H9 (cell line): ENCODE measurements at regions not wholly inside any gene's neighbourhood (a gene's known extent, or its start where the extent isn't known, plus 50 kb on each side); places are given as distances from the start of the nearest gene placed in this dataset.

Source experiments
- DNase-seq: peaks from one replicate; pipeline ENCODE4 v3.0.0-alpha.2; 2017
- H2AFZ ChIP-seq: one replicate; pipeline ENCODE4 v1.6.1; 2013; ENCODE audit warnings: mild to moderate bottlenecking, low read length, control low read depth, moderate library complexity
- H2AK5ac ChIP-seq: 2 replicates; pipeline ENCODE4 v1.6.1; 2013; ENCODE audit warnings: low read length, control low read depth, mixed read lengths; ENCODE audit not compliant: insufficient read length
- H2BK120ac ChIP-seq: one replicate; pipeline ENCODE4 v1.6.1; 2013; ENCODE audit warnings: low read depth, mild to moderate bottlenecking, low read length, control low read depth, inconsistent platforms; ENCODE audit not compliant: poor library complexity, severe bottlenecking
- H2BK12ac ChIP-seq: 2 replicates; pipeline ENCODE4 v1.6.1; 2013; ENCODE audit warnings: low read length, control low read depth, mixed read lengths, low read depth; ENCODE audit not compliant: insufficient read length
- H2BK15ac ChIP-seq: 2 replicates; pipeline ENCODE4 v1.6.1; 2013; ENCODE audit warnings: low read depth, low read length, control low read depth
- H2BK20ac ChIP-seq: one replicate; pipeline ENCODE4 v1.6.1; 2013; ENCODE audit warnings: low read depth, mild to moderate bottlenecking, low read length, control low read depth, inconsistent platforms; ENCODE audit not compliant: poor library complexity, severe bottlenecking
- H2BK5ac ChIP-seq: 2 replicates; pipeline ENCODE4 v1.6.1; 2013; ENCODE audit warnings: low read length, control low read depth, mixed read lengths; ENCODE audit not compliant: insufficient read length
- H3K14ac ChIP-seq: 2 replicates; pipeline ENCODE4 v1.6.1; 2013; ENCODE audit warnings: low read length, control low read depth; ENCODE audit not compliant: insufficient read depth
- H3K18ac ChIP-seq: 2 replicates; pipeline ENCODE4 v1.6.1; 2013; ENCODE audit warnings: low read depth, mild to moderate bottlenecking, mixed read lengths, low read length, control low read depth; ENCODE audit not compliant: insufficient read length
- H3K23ac ChIP-seq: 2 replicates; pipeline ENCODE4 v1.6.1; 2013; ENCODE audit warnings: low read length, control low read depth, mixed read lengths, low read depth; ENCODE audit not compliant: insufficient read length
- H3K23me2 ChIP-seq: 2 replicates; pipeline ENCODE4 v1.6.1; 2013; ENCODE audit warnings: low read depth, mild to moderate bottlenecking, mixed read lengths, low read length, control low read depth; ENCODE audit not compliant: insufficient read length, poor library complexity, severe bottlenecking
- H3K27ac ChIP-seq: 2 replicates; pipeline ENCODE4 v1.5.1; 2013; ENCODE audit warnings: low read length, control low read depth, mixed read lengths, low read depth; ENCODE audit not compliant: insufficient read length
- H3K27me3 ChIP-seq: 2 replicates; pipeline ENCODE4 v1.6.1; 2013; ENCODE audit warnings: low read length, control low read depth, inconsistent platforms; ENCODE audit not compliant: insufficient read depth
- H3K4ac ChIP-seq: 2 replicates; pipeline ENCODE4 v1.6.1; 2013; ENCODE audit warnings: low read depth, mild to moderate bottlenecking, control low read depth, inconsistent platforms, low read length, moderate library complexity
- H3K4me1 ChIP-seq: 2 replicates; pipeline ENCODE4 v1.6.1; 2013; ENCODE audit warnings: low read length, control low read depth, inconsistent platforms; ENCODE audit not compliant: insufficient read depth
- H3K4me2 ChIP-seq: 2 replicates; pipeline ENCODE4 v1.6.1; 2013; ENCODE audit warnings: low read length, control low read depth, mixed read lengths; ENCODE audit not compliant: insufficient read length, insufficient read depth
- H3K56ac ChIP-seq: 2 replicates; pipeline ENCODE4 v1.6.1; 2013; ENCODE audit warnings: low read depth, mild to moderate bottlenecking, mixed read lengths, low read length, control low read depth; ENCODE audit not compliant: insufficient read length
- H3K79me1 ChIP-seq: 2 replicates; pipeline ENCODE4 v1.6.1; 2013; ENCODE audit warnings: low read depth, mild to moderate bottlenecking, moderate library complexity, low read length, control low read depth, inconsistent platforms; ENCODE audit not compliant: insufficient read depth, poor library complexity, severe bottlenecking
- H3K79me2 ChIP-seq: 2 replicates; pipeline ENCODE4 v1.6.1; 2013; ENCODE audit warnings: low read length, control low read depth, inconsistent platforms; ENCODE audit not compliant: insufficient read depth
- H3K9ac ChIP-seq: 2 replicates; pipeline ENCODE4 v1.6.1; 2013; ENCODE audit warnings: low read length, control low read depth, mixed read lengths; ENCODE audit not compliant: insufficient read length; ENCODE audit errors: extremely low read depth
- H3K9me3 ChIP-seq: one replicate; pipeline ENCODE4 v1.6.1; 2013; ENCODE audit warnings: low read depth, low read length, inconsistent platforms; ENCODE audit not compliant: control insufficient read depth
- H3T11ph ChIP-seq: one replicate; pipeline ENCODE4 v1.6.1; 2013; ENCODE audit warnings: mild to moderate bottlenecking, low read length, control low read depth, inconsistent platforms
- H4K20me1 ChIP-seq: one replicate; pipeline ENCODE4 v1.6.1; 2013; ENCODE audit not compliant: control insufficient read depth, insufficient read length, insufficient read depth
- H4K5ac ChIP-seq: 2 replicates; pipeline ENCODE4 v1.6.1; 2013; ENCODE audit warnings: low read depth, mild to moderate bottlenecking, mixed read lengths, low read length, control low read depth; ENCODE audit not compliant: insufficient read length
- H4K8ac ChIP-seq: replicated peaks from 2 replicates; pipeline ENCODE4 v1.6.1; 2013; ENCODE audit warnings: low read length, control low read depth, mixed read lengths, low read depth; ENCODE audit not compliant: insufficient read length
- H4K91ac ChIP-seq: 2 replicates; pipeline ENCODE4 v1.6.1; 2013; ENCODE audit warnings: low read depth, mild to moderate bottlenecking, moderate library complexity, mixed read lengths, low read length, control low read depth; ENCODE audit not compliant: insufficient read length
- H3K27ac Mint-ChIP-seq, 3 experiments: 2 replicates in 2 of 3; 3 replicates in 1 of 3; pipeline ENCODE4 v1.8.0; 2020 to 2021; ENCODE audit warnings: mixed read lengths in 3 of 3, mild to moderate bottlenecking in 1 of 3, moderate library complexity in 1 of 3
- H3K27me3 Mint-ChIP-seq: 2 replicates; pipeline ENCODE4 v1.8.0; 2021; ENCODE audit warnings: low read depth, mild to moderate bottlenecking, moderate library complexity, mixed read lengths
- H3K36me3 Mint-ChIP-seq, 3 experiments: 2 replicates in 2 of 3; 3 replicates in 1 of 3; pipeline ENCODE4 v1.8.0; 2020 to 2021; ENCODE audit warnings: low read depth in 3 of 3, mixed read lengths in 3 of 3; ENCODE audit not compliant: insufficient read depth in 1 of 3
- H3K4me1 Mint-ChIP-seq, 2 experiments: 2 replicates each; pipeline ENCODE4 v1.8.0; 2020; ENCODE audit warnings: mixed read lengths in 2 of 2
- H3K4me3 Mint-ChIP-seq, 2 experiments: 2 replicates in 1 of 2; 3 replicates in 1 of 2; pipeline ENCODE4 v1.8.0; 2020 to 2021; ENCODE audit warnings: mild to moderate bottlenecking in 2 of 2, mixed read lengths in 2 of 2, moderate library complexity in 1 of 2
- H3K9me3 Mint-ChIP-seq, 2 experiments: 2 replicates in 1 of 2; 3 replicates in 1 of 2; pipeline ENCODE4 v1.8.0; 2020; ENCODE audit warnings: mild to moderate bottlenecking in 2 of 2, mixed read lengths in 2 of 2, moderate library complexity in 1 of 2
- CTCF ChIP-seq: fragments of 200-600 bp; sonication (generic); conservative IDR thresholded peaks from 3 replicates; pipeline ENCODE4 v1.8.0; 2021; ENCODE audit warnings: antibody characterized with exemption, mild to moderate bottlenecking
- WGBS: extraction: QIAGEN DNeasy Blood & Tissue Kit; methylation state at CpG from one replicate; pipeline ENCODE4 v1.1.7; 2013; ENCODE audit warnings: missing lambda C conversion rate, low lambda C conversion rate, mixed read lengths; ENCODE audit not compliant: insufficient read length; ENCODE audit errors: extremely low coverage; 5-methylcytosine and 5-hydroxymethylcytosine counted together

GRCh38 chr3:159629329-159630084 is 359.1 kb upstream of the IL12A start:
- Mint-ChIP-seq H3K4me3 (no peak overlapping the region), H3K4me1 (peaks cover 14 to 18% of the 10 kb centered on the region in 2 experiments), H3K27ac (no peak overlapping the region), H3K9me3 (no peaks in the 10 kb centered on the region), H3K36me3 (no peaks in the 10 kb centered on the region; a peak in 1 of 7 replicates), H3K27me3 (no peaks in the 10 kb centered on the region)
- Histone ChIP-seq H3K56ac (no peak overlapping the region), H3T11ph (no peak overlapping the region), H3K27ac (no peak overlapping the region), H2BK120ac (no peak overlapping the region), H2BK12ac (no peak overlapping the region), H3K23ac (no peak overlapping the region), H3K27me3 (no peaks in the 10 kb centered on the region), H4K20me1 (no peaks in the 10 kb centered on the region), H3K79me2 (no peaks in the 10 kb centered on the region), H4K91ac (no peak overlapping the region), H3K79me1 (no peaks in the 10 kb centered on the region), H3K4me2 (no peak overlapping the region), H3K9me3 (no peaks in the 10 kb centered on the region), H2BK20ac (no peak overlapping the region), H3K4ac (no peak overlapping the region), H2AFZ (no peak overlapping the region), H2AK5ac (no peak overlapping the region), H3K23me2 (no peaks in the 10 kb centered on the region), H3K14ac (no peak overlapping the region), H4K8ac (no peak overlapping the region), H2BK5ac (no peak overlapping the region), H3K4me1 (peaks cover 7% of the 10 kb centered on the region; the same call in 1 of the 2 replicates), H4K5ac (no peak overlapping the region), H2BK15ac (no peak overlapping the region), H3K18ac (no peak overlapping the region), H3K9ac (no peak overlapping the region)
- no peak for TF ChIP-seq CTCF
- DNase-seq: no peak
- WGBS: no CpG with 5 or more reads among the region's 1 CpG
